ENCODE measurements at regions not wholly inside any gene's neighbourhood (a gene's known extent, or its start where the extent isn't known, plus 50 kb on each side); places are given as distances from the start of the nearest gene placed in this dataset.

- no peak for DNase-seq (ENCODE audit: low spot score)
- TF ChIP-seq RXRA (IDR thresholded peaks at IDR 0.05) (no peak), RAD21 (IDR thresholded peaks at IDR 0.05) (no peak), HNF4A (conservative IDR thresholded peaks at IDR 0.05) (no peak), HNF4G (IDR thresholded peaks at IDR 0.05) (no peak), FOXA2 (IDR thresholded peaks at IDR 0.05) (no peak), YY1 (IDR thresholded peaks at IDR 0.05) (no peak), REST (IDR thresholded peaks at IDR 0.05) (no peak), GABPA (IDR thresholded peaks at IDR 0.05 in 1 of 2, conservative IDR thresholded peaks at IDR 0.05 in 1 of 2) (no peak), EGR1 (IDR thresholded peaks at IDR 0.05; ENCODE audit: low read depth in 2 of 2) (no peak), SP1 (IDR thresholded peaks at IDR 0.05) (no peak), NR2F2 (IDR thresholded peaks at IDR 0.05) (no peak)
- TF ChIP-seq, protein P1, sequence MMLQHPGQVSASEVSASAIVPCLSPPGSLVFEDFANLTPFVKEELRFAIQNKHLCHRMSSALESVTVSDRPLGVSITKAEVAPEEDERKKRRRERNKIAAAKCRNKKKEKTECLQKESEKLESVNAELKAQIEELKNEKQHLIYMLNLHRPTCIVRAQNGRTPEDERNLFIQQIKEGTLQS (IDR thresholded peaks at IDR 0.05) = no peak
- TF ChIP-seq, protein P2, sequence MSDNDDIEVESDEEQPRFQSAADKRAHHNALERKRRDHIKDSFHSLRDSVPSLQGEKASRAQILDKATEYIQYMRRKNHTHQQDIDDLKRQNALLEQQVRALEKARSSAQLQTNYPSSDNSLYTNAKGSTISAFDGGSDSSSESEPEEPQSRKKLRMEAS (IDR thresholded peaks at IDR 0.05) = no peak
- WGBS = 89% methylated on average over 2 of the region's 2 CpGs
Measured at GRCh38 chr5:71904852-71905251, 185.8 kb downstream of the CARTPT start.

DNA sequence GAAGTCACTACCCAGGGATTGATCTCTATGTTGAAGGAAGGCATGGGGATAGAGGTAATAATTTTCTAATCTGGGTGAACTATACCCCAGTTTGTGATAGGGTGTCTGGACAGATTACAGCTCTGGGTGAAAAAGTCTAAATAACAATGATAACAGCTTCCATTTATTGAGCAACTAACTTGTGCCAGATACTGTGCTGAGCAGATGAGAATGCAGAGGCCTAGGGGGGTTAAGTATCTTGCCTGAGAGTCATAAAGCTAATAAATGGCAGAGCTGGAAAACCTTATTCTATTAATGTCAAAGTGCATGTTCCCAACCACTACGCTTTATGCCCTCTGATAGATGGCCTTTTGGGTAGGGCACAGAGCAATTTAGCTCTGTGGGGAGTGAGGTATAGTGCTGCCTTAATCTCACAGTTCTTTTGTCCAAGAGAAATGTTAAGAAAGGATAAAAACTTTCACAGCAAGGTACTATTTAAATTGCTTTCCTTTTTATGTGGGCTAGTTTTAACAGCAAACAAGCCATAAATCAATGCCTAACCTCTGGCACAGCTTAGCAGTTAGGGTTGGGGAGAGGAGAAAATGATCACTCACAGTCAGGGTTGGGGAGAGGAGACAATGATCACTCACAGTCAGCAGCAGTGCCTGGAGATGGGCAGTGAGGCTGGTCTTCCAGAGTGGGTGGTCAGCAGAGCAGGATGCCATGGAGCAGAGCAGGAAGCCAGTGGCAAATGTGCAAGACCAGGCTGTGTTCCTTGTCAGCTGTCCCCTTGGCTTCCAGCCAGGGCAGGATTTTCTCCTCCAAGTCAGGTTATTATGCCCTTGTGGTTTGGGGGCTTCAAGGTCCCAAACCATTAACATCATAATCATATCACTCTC is 187.0 kb downstream of the CARTPT start:
- Histone ChIP-seq H3K4me3 (ENCODE audit: low read depth in 1 of 3, low read length in 3 of 3) (no peak overlapping the region), H3K36me3 (ENCODE audit: control insufficient read depth in 4 of 4, insufficient read depth in 3 of 4, low read depth in 1 of 4, low read length in 3 of 4) (no peaks in the 10 kb centered on the region), H3K9me3 (ENCODE audit: control insufficient read depth in 4 of 4, low read length in 3 of 4) (no peaks in the 10 kb centered on the region), H3K27ac (ENCODE audit: low read depth in 1 of 2, low read length in 2 of 2) (no peak overlapping the region), H3K9ac (ENCODE audit: low read depth in 1 of 2, low read length in 2 of 2) (no peak overlapping the region), H3K27me3 (ENCODE audit: control insufficient read depth in 4 of 4, insufficient read depth in 4 of 4, low read length in 3 of 4) (no peaks in the 10 kb centered on the region), H3K4me1 (ENCODE audit: control insufficient read depth in 4 of 4, insufficient read depth in 4 of 4, low read length in 3 of 4) (peaks cover 0 to 4% (median 1%) of the 10 kb centered on the region in 4 donors)
- no peak for TF ChIP-seq TAF1 (conservative IDR thresholded peaks at IDR 0.05)
- no peak for TF ChIP-seq RAD21 (IDR thresholded peaks at IDR 0.05)
- TF ChIP-seq HNF4A (conservative IDR thresholded peaks at IDR 0.05) = no peak
- TF ChIP-seq REST (IDR thresholded peaks at IDR 0.05) = no peak
- TF ChIP-seq SP1 (IDR thresholded peaks at IDR 0.05) = no peak
- TF ChIP-seq, protein P3, sequence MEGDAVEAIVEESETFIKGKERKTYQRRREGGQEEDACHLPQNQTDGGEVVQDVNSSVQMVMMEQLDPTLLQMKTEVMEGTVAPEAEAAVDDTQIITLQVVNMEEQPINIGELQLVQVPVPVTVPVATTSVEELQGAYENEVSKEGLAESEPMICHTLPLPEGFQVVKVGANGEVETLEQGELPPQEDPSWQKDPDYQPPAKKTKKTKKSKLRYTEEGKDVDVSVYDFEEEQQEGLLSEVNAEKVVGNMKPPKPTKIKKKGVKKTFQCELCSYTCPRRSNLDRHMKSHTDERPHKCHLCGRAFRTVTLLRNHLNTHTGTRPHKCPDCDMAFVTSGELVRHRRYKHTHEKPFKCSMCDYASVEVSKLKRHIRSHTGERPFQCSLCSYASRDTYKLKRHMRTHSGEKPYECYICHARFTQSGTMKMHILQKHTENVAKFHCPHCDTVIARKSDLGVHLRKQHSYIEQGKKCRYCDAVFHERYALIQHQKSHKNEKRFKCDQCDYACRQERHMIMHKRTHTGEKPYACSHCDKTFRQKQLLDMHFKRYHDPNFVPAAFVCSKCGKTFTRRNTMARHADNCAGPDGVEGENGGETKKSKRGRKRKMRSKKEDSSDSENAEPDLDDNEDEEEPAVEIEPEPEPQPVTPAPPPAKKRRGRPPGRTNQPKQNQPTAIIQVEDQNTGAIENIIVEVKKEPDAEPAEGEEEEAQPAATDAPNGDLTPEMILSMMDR (IDR thresholded peaks at IDR 0.05; ENCODE audit: low read depth, low read length, missing input control) = no peak
- TF ChIP-seq, protein P1 (IDR thresholded peaks at IDR 0.05) = no peak
- TF ChIP-seq GABPA (IDR thresholded peaks at IDR 0.05 in 1 of 2, conservative IDR thresholded peaks at IDR 0.05 in 1 of 2) = no peak
- TF ChIP-seq, protein P2 (IDR thresholded peaks at IDR 0.05) = no peak
- no peak for TF ChIP-seq FOXA2 (IDR thresholded peaks at IDR 0.05)
- TF ChIP-seq EGR1 (IDR thresholded peaks at IDR 0.05; ENCODE audit: low read depth in 2 of 2) = no peak
- no peak for TF ChIP-seq RXRA (IDR thresholded peaks at IDR 0.05)
- no peak for TF ChIP-seq NR2F2 (IDR thresholded peaks at IDR 0.05)
- TF ChIP-seq FOXA1 (IDR thresholded peaks at IDR 0.05) = no peak
- DNase-seq (ENCODE audit: low spot score) = no peak
- 85% methylated on average over 1 of the region's 1 CpG for WGBS

More at GRCh38 chr5:71904852-71905251, 185.8 kb downstream of the CARTPT start:
- H3K9ac ChIP-seq (ENCODE audit: low read depth in 1 of 2, low read length in 2 of 2) = no peak overlapping the region
- no peak overlapping the region for H3K27ac ChIP-seq (ENCODE audit: low read depth in 1 of 2, low read length in 2 of 2)
- no peaks in the 10 kb centered on the region for H3K27me3 ChIP-seq (ENCODE audit: control insufficient read depth in 4 of 4, insufficient read depth in 4 of 4, low read length in 3 of 4)
- H3K4me3 ChIP-seq (ENCODE audit: low read depth in 1 of 3, low read length in 3 of 3) = no peak overlapping the region
- H3K36me3 ChIP-seq (ENCODE audit: control insufficient read depth in 4 of 4, insufficient read depth in 3 of 4, low read depth in 1 of 4, low read length in 3 of 4) = no peaks in the 10 kb centered on the region
- no peaks in the 10 kb centered on the region for H3K9me3 ChIP-seq (ENCODE audit: control insufficient read depth in 4 of 4, low read length in 3 of 4)
- H3K4me1 ChIP-seq (ENCODE audit: control insufficient read depth in 4 of 4, insufficient read depth in 4 of 4, low read length in 3 of 4) = peaks cover 0 to 4% (median 1%) of the 10 kb centered on the region in 4 donors
